HG03097 (cell line): ENCODE measurements at regions not wholly inside any gene's neighbourhood (a gene's known extent, or its start where the extent isn't known, plus 50 kb on each side); places are given as distances from the start of the nearest gene placed in this dataset.

Experiments used
- ATAC-seq: cut with Tn5 transposase; IDR thresholded peaks from one replicate; pipeline ENCODE4 v1.9.1; 2021; ENCODE audit not compliant: unreplicated experiment, low FRiP score

DNA sequence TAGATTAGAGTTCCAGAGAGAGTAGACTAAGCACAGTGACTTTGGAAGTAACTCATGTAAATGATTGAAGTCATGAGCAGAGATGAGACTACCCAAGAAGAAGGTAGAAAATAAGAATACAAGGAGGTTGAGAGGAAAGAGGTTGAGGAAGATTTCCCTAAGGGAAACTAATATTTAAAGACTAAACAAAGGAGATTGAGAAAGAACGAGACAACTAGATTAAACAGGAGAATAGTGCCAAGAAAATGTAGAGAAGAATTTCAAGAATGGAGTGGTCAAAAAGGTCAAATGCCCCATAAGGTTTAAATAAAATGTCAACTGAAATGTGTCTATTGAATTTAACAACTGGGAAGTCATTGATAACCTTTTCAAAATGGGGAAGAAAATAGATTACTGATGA, 59.0 kb downstream of the RPS29 start:
- ATAC-seq: no peak

DNA sequence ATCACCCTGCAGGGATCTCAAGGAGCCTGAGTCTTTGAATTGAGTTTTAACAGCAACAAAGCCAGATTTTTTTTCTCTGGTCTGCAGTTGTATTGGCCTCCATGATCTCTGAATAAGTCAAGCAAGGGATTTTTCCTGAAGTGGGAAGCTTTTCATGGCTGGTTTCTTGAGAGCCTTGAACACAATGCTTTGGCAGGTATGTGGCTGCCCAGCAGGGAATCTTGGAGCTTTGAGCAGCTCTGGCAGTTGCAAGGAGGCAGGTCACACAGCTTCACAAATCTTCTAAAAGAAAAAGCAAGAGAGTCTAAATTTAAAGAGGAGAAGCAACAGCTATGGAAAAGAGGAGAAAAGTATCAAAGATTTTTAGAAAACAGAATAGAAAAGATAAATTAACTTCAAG, 60.1 kb downstream of the RPS29 start:
- ATAC-seq: no peak

DNA sequence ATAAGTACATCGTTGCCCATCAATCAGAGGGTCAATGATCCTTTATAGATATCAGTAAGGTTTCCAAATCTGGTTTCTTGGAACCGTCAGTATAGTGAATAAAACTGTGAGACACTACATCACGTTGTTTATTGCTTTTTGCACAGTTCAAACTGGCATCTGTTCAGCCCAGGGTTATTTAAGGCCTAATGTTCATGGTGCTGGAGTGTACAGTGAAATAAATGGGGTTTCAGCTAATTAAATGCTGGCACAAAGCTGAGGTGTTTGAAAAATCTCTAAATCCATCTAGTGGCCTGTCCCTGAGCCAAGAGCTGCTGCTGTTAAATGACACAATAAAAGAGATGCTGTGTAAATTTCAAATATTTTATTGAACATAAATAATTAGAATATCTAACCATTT, 69.9 kb downstream of the RPS29 start:
- ATAC-seq: no peak

DNA sequence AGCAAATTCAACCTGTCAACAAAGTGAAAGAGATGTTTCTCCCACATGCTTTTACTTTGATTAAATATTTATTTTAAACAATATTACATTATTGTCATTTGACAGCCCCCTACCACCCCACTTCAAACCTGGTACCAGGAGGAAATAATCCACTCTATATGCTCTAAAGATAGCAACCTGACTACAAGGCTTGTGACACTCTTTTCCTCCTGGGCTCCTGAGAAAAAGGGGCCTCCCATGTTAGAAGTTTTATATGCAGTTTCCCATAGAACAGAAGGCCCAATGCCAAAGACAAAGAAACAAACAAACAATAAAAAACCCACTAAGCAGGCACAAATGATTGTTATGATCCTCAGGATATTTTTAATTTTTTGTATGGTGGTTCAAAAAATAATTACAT, 73.6 kb downstream of the RPS29 start:
- ATAC-seq: no peak

DNA sequence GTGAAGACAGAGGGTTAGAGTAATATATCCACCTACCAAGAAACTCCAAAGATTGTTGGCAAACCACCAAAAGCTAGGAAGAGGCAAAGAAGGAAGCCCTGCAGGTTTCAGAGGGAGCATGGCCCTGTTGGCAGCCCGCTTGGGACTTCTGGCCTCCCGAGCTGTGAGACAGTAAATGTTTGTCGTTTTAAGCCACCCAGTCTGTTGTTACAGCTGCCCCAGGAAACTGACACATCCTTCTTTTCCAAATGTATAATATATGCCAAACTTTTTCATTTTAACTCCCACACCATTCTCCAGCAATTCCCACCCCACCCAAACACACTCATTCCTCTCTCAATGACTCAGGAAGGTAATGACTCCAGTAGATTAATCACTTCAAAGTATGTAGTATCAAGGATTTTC, 74.0 kb downstream of the RPS29 start:
- ATAC-seq: no peak

DNA sequence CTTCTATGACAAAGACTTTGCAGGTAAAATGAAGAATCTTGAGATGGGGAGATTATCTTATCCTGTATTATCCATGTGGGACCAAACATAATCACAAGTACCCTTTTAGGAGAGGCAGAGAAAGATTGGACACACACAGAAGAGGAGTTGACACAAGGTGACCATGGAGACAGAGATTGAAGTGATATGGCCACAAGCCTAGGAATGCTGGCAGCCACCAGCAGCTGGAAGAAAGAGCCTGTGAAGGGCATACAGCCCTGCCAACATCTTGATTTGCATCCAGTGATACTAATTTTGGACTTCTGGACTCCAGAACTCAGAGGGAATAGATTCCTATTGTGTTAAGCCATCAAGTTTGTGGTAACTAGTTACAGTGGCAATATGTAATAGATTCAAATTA, 78.1 kb downstream of the RPS29 start:
- no peak for ATAC-seq

DNA sequence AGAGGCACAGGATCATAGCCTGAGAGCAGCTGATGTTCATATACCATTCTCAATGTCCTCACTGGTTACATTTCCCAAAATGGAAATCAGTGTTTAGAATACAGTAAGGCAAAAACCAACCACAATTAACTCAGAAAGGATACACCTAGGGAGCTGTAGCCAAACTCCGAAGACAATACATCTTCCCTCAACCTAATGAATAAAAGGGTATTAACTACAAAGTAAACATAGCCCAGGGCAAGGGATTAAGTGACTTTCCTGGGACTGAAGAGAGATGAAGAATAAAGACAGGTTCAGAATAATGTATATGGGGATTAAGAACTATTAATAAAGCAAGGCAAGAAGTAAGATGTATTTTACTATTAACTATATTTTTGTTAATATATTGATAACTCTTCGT, 79.5 kb downstream of the RPS29 start:
- no peak for ATAC-seq

DNA sequence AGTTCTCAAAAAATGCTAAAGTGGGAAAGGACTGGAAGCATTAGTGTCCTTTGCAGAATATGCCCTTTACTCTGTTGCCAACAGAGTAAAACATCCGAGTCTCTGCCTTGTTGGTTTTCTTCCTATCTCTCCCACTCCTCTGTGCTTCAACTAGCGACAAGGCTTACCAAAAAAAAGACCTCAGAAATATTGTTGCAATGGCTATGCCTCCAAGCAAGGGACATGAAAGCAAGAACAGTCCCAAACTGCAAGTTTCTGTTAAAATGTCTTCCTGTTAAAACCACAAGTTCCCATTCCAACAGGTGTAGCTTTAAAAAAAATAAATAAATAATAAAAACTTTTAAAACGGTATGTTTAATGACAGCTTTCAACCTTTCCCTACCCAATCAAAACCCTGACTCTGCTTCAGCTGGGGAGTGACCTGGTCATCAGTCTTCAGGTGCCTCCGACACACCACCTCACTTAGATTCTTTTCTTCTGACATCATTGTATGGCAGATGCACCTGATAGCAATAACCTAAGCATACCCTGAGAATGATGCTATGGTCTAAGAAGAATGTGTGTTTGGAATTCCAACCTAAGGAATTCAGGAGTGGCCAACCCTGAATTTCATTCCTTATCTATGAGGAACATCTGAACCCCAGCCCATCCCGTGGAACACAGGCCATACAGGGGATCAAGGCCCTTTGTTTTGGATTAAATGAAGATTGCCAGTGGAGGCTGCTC, 81.0 kb downstream of the RPS29 start:
- ATAC-seq: no peak

DNA sequence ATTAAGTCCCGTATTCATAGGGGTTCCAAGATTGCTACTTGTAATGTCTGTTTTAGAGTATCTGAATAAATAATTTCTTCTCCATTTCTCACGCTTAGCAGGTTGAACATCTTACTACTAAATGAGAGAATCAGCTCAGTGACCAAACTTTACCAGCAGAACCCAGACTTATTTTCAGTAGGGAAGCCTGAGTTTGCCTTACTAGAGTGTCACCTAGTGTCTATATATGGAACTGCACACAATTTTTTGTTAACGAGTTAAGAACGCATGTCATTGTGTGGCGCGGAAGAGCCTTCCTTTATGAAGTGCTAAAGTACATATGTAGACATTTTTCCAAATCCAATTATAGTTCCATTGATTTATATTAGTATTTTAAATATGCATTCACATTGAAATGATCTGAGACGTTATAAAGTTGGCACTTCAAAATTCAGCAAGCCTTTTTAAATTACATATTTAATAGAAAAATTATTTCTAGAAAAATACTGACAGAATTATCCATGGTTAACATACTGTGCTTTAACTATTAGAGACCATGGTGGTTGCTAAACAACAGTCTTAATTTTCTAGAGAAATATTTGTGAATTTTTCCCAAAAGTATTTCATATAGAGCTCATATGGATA, 88.3 kb downstream of the RPS29 start:
- peak; percentile 88 for ATAC-seq

DNA sequence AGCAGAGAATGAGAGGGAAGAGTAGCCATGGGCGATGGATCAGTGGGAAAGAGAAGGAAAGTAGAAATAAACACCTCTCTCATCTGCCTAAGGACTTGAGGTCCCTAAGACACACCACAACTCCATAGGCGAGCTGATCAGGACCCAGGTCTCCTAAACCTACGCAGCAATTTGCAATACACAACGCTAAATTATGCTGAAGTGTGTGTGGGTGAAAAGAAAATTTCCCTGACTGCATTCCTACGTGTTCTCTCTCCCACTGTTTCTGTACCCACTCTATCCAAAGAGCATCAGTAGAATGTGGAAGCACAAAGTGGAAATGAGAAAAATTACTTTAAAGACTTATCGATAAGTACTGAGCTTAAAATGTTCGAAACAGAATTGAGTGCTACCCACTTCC, 88.9 kb downstream of the RPS29 start:
- no peak for ATAC-seq

DNA sequence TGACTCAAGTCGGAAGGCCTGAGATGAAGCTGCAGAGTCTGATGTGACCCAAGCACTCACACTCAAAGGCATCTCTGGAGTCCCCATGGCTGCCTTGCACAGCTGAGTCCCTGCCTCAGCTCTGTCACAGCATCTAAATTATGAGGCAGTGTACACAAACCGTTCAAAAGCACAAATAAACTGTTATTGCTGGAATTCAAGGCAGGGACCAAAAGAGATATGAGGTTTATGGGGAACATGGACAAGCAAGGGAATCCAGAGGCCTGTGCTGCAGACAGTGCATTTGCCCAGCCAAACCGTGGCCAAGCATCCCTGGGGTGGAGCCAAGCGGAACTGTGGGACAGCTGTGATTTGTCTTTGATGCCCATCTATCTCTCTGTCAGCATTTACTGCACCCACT, 91.3 kb downstream of the RPS29 start:
- no peak for ATAC-seq

DNA sequence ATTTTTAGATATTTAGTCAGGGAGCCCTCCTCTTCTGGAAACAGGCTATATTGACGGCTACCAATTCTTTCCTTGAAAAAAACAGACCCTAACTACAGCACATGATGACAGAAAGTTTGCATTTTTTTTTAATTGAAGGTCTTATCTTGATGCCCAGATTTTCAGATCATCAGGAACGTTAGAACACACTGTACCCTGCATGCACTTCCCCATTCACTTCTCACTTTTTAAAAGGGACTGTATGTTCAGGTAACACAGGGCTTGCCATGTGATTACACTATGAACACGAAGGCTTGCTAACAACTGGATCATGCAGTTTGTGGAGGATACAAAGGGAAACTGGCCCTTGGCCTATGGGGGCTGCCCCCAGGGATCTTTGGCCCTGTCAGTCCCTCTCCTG, 92.6 kb downstream of the RPS29 start:
- no peak for ATAC-seq

DNA sequence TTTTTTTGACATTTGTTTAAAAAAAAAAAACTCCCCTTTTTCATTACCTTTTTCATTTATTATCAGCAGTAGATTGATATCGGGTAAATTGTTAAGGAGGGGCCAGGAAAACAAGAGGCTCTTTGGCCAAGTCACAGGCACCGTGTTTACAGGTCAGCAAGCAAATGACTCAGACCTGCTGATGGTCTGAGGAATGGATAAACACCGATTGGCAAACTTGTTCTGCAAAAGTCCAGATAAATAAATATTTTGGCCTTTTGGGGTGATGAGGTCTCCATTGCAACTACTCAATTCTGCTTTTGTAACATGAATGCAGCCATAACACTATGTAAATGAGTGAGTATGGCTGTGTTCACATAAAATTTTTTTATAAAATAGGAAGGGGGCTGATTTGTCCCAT, 94.0 kb downstream of the RPS29 start:
- ATAC-seq: no peak

DNA sequence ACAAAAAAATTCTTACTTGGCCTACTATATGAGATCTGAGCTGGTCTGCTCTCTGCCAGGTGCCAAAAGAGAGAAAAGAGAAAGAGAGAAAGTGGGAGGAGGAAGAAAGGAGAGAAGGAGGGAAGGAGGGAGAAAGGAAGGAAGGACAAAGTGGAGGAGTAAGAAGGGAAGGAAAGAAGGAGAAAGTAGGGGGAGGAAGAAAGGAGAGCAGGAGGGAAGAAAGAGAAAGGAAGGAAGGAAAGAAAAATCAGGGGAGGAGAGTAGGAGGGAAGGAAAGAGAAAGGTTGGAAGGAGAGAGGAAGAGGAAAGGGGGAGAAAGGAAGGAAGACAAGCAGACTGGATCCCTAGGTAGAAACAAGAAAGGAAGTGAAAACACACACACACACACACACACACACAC, 96.8 kb downstream of the RPS29 start:
- ATAC-seq: no peak

DNA sequence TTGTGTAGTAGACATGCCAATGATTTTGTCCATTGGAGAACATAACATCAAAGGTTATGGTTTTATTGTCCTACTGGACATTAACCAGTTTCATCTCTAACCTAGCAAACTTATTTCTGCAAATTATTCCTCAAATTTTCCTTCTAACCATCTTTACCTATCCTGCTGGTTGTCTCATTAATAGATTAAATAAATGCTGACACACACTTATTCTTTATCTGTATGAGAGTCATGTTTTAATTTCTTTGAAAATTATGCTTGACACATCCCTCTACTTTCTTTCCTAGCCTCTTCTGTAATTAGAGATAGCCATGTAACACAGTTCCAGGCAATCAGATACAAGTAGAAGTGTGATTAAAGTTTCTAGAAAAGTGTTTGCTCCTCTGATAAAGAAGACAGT, 98.9 kb downstream of the RPS29 start:
- no peak for ATAC-seq

DNA sequence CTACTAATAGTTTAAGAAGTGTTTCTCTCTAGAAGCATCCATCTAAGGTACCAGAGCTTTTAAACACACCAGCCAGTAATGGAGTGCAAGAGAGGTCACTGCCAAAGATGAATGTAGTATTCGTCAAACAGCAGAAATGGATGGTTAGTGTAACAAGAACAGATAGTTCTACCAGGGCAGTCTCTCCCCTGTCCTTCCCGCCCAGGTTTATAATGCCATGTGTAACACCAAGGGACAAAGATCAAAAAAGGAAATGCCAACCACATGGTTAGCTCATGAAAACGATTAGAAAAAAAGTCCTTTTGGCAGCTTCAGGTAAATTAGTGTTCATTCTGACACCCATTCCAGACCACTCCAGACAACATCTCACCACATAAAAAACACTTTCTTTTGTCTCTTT, 100.9 kb downstream of the RPS29 start:
- no peak for ATAC-seq

DNA sequence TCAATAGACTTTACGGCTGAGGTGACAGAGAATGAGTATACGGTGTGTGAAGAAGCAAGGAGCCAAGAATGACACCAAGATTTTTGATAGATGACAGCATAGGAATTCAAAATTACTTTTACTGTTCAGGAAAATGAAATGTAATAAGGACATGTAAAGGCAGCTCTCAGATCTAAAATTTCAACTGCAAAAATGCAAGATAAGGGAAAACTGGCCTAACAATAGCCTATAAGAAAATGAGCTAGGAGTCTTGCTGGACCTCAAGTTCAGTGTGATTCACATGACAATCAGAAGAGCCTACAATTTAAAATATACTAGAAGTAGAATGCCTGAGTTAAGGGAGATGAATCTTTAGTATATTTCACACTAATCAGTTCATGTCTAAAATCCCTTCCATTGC, 102.0 kb downstream of the RPS29 start:
- ATAC-seq: no peak

DNA sequence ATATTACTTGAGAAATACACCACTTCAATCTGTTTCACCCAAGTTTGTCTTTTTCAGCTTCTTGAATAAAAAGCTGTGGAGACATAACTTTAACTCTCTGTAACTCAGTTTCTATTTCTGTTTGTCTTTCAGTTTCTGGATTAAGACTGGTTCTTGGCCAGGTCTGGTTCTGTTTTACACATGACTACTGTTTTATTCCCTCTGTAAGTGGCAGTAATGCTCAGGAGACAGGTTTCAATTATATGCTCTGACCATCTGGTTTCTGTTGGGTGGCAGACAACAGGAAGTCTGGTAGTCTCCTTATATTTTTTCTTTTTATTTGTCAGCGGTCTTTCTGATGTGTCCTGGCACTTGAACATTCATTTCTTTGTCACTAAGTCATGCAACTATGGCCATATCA, 102.9 kb downstream of the RPS29 start:
- ATAC-seq: peak; percentile 82

DNA sequence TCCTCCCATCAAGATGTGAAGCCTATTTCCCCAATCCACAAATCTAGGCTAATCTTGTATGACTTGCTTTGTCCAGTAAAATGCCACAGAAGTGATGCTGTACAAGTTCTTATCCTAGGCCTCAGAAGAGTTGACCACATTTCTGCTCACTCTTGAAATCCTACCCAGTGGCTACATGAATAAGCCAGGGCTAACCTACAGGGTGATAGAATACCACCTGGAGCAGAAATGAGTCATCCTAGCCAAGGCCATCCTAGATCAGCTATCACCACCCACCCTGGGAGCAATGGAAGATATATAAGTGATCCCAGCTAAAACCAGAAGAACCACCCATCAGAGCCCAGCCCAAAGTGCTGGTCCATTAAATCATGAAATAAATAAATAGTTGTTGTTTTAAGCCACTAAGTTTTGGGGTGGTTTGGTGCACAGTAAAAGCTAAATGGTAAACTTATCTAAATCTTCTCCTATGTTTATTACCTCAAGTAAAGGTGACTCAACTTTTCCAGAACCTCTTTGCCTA, 105.1 kb downstream of the RPS29 start:
- no peak for ATAC-seq

DNA sequence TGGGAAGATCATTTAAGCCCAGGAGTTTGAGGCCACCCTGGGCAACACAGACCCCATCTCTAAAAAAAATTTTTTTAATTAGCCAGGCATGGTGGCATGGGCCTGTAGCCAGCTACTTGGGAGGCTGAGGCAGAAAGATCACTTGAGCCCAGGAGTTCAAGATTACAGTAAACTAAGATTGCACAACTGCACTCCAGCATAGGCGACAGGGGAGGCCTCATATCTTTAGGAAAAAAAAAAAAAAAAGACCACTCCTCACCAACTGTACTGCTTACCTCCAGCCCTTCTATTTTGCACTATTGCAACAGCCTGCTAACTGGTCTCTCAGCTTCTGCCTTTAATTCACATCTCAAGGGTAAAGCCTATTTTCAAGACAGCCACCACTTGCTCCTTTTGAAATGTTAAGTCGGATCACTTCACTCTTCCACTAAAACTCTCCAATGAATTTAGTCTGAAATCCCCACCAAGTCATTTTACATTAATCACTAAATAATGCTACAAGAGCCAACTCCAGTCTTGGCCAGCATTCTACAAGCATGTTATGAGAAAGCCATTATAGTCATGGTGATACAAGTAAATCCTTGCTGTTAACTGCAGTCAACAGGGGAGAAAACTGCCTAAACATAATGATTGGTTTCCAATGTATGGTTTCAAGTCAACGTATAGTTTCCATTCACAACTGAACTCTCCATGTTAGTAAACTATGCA, 106.0 kb downstream of the RPS29 start:
- ATAC-seq: no peak

DNA sequence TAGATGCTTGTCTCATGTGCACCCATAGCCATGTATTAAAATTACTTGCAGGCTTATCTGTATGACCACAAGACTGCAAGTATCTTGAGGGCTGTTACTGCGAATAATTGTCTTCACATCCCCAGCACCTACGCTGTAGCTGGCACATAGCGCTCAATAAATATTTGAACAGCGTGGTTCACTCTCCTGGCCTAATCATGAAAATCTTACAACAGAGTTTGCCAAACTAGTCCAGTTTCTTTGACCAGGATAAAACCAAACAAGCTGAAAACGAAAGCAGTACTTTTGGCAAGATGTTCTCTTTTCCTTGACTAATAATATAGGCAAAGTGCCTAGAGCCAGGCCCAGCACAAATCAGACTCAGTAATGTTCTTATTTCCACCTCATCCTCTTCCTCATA, 106.7 kb downstream of the RPS29 start:
- no peak for ATAC-seq

DNA sequence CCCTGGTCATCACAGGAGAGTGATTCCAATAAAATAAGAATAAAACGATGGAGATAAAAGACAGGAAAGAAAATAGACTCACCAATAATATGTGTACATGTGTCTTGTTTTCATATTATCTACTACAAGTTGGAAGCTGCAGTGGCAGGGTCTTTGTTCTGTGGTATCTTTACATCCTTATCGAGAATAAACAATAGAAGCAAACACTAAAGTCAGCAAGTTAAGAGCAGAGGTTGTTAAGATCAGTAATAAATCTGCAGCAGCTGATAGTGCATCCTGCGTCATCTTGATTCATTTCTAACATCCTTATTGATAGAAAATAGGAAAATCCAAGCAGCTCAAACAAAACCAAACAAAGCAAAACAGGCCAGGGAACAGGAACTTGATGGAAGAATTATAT, 107.4 kb downstream of the RPS29 start:
- no peak for ATAC-seq
